Ascending aorta (tissue), 2 donors: ENCODE measurements at regions not wholly inside any gene's neighbourhood (a gene's known extent, or its start where the extent isn't known, plus 50 kb on each side); places are given as distances from the start of the nearest gene placed in this dataset.
"Not testable (repeated sequence)": the region's sequence is repeated elsewhere in the genome, so short reads cannot be mapped to it uniquely, and the experiment has no call there.

Experiments
- DNase-seq, 2 donors: peaks; one replicate each; pipeline ENCODE4 v3.0.0-alpha.2; 2019; ENCODE audit warnings: low spot score in 2 of 2
- H3K27ac ChIP-seq, 2 donors: fragments of 200-600 bp; sonication (generic); one replicate each; pipeline ENCODE4 v1.5.1; 2016 to 2017; ENCODE audit warnings: mild to moderate bottlenecking in 1 of 2
- H3K27me3 ChIP-seq: fragments of 200-600 bp; sonication (generic); one replicate; pipeline ENCODE4 v1.5.1; 2017
- H3K36me3 ChIP-seq, 2 donors: fragments of 200-600 bp; sonication (generic); one replicate each; pipeline ENCODE4 v1.5.1; 2016
- H3K4me1 ChIP-seq, 2 donors: fragments of 200-600 bp; sonication (generic); one replicate each; pipeline ENCODE4 v1.5.1; 2016 to 2017; ENCODE audit warnings: mild to moderate bottlenecking in 1 of 2
- H3K4me3 ChIP-seq, 2 donors: fragments of 200-600 bp; sonication (generic); one replicate each; pipeline ENCODE4 v1.5.1; 2016 to 2017; ENCODE audit warnings: mild to moderate bottlenecking in 1 of 2
- H3K9me3 ChIP-seq, 2 donors: fragments of 200-600 bp; sonication (generic); one replicate each; pipeline ENCODE4 v1.5.1; 2016
- CTCF ChIP-seq, 3 experiments: fragments of 200-600 bp in 2 of 3; fragments of 450-650 bp in 1 of 3; sonication (generic) in 2 of 3; IDR thresholded peaks; one replicate each; pipeline ENCODE4 v1.5.1; 2016 to 2019; ENCODE audit warnings: antibody characterized with exemption in 3 of 3, mild to moderate bottlenecking in 1 of 3, moderate library complexity in 1 of 3
- intact Hi-C: fragments of 100-400 bp; cut with DNase I; formaldehyde crosslinking; loops from one replicate; pipeline ENCODE4 v1.15.1; 2023

- Histone ChIP-seq H3K27me3 (no peaks in the 10 kb centered on the region), H3K4me3 (no peak overlapping the region), H3K4me1 (no peaks in the 10 kb centered on the region), H3K36me3 (no peaks in the 10 kb centered on the region), H3K9me3 (no peaks in the 10 kb centered on the region), H3K27ac (no peak overlapping the region)
- no peak for DNase-seq
- intact Hi-C loops = no loop called here
- TF ChIP-seq CTCF (IDR thresholded peaks at IDR 0.05) = no peak
These were observed 94.5 kb upstream of the FOXQ1 start for GRCh38 chr6:1217396-1217795.

DNA sequence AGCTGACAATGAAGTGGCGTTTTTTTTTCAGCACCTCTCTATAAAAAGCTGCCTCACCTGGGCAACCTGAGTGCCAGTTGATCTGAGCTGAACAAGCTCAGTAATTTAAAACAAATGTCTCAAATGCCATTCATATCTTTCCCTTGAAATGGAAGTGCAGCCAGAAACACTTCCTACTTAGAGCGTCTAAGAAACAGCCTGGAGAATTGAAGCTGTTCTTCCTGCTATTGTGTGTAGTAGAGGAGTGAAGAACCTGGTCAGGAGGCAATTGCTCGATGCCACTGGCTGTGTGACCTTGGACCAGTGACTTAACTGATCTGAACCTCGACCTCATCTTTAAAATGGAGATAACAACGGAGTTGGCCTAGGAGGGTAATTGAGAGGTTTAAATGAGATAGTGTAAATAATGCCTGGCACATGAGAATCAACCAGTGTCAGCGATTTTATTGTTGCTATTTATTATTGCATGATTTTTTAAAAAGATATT, 95.4 kb upstream of the FOXQ1 start:
- Histone ChIP-seq H3K4me1 (no peaks in the 10 kb centered on the region), H3K36me3 (no peaks in the 10 kb centered on the region), H3K4me3 (no peak overlapping the region), H3K27me3 (no peaks in the 10 kb centered on the region), H3K27ac (no peak overlapping the region), H3K9me3 (no peaks in the 10 kb centered on the region)
- intact Hi-C loops = no loop called here
- no peak for TF ChIP-seq CTCF (IDR thresholded peaks at IDR 0.05)
- no peak for DNase-seq

GRCh38 chr6:1215884-1216487, 95.9 kb upstream of the FOXQ1 start:
- TF ChIP-seq CTCF (IDR thresholded peaks at IDR 0.05) = no peak
- Histone ChIP-seq H3K27ac (no peak overlapping the region), H3K4me1 (no peaks in the 10 kb centered on the region), H3K9me3 (no peaks in the 10 kb centered on the region), H3K36me3 (no peaks in the 10 kb centered on the region), H3K4me3 (no peak overlapping the region), H3K27me3 (no peaks in the 10 kb centered on the region)
- intact Hi-C loops = no loop called here
- DNase-seq = no peak

GRCh38 chr6:1215023-1215422, 96.9 kb upstream of the FOXQ1 start:
- no peaks in the 10 kb centered on the region for H3K27me3 ChIP-seq
- H3K4me1 ChIP-seq = no peaks in the 10 kb centered on the region
- no peak for TF ChIP-seq CTCF (IDR thresholded peaks at IDR 0.05)
- no peak overlapping the region for H3K27ac ChIP-seq
- no peak overlapping the region for H3K4me3 ChIP-seq
- DNase-seq = no peak
- H3K36me3 ChIP-seq = no peaks in the 10 kb centered on the region
- intact Hi-C loops = no loop called here
- H3K9me3 ChIP-seq = no peaks in the 10 kb centered on the region

GRCh38 chr6:1212919-1213318, 99.0 kb upstream of the FOXQ1 start:
- no peak for DNase-seq
- Histone ChIP-seq H3K4me1 (no peaks in the 10 kb centered on the region), H3K4me3 (no peak overlapping the region), H3K27ac (no peak overlapping the region), H3K27me3 (no peaks in the 10 kb centered on the region), H3K9me3 (no peaks in the 10 kb centered on the region), H3K36me3 (no peaks in the 10 kb centered on the region)
- intact Hi-C loops = no loop called here
- TF ChIP-seq CTCF (IDR thresholded peaks at IDR 0.05) = no peak

DNA sequence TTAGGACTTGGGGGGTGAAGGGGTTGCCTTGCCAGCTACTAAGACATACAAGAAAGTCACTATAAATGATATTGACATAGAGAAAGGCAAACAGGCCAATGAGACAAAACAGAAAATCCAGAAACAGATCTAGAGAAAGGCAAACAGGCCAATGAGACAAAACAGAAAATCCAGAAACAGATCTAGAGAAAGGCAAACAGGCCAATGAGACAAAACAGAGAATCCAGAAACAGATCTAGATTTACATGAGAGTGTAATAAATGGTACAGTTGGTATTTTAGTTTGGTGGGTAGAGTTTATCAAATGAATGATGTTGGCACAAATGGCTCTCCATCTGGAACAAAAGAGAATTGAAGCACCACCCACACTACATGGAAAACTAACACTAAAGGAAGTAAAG, 99.8 kb upstream of the FOXQ1 start:
- H3K27ac ChIP-seq, intact Hi-C loops, H3K36me3 ChIP-seq, H3K27me3 ChIP-seq, H3K4me3 ChIP-seq, H3K4me1 ChIP-seq, H3K9me3 ChIP-seq, DNase-seq: not testable (repeated sequence)

DNA sequence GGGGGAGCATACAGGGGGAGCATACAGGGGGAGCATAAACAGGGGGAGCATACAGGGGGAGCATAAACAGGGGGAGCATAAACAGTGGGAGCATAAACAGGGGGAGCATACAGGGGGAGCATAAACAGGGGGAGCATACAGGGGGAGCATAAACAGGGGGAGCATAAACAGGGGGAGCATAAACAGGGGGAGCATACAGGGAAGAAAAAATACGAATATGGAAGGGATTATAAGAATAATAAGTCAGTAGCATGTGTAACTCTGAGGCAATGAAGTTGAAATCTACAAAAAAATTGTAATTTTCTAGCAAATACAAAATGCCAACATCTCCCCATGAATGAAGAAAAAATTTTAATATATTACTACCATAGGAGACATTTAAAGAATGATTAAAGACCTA, 101.3 kb upstream of the FOXQ1 start:
- DNase-seq, H3K4me3 ChIP-seq, H3K27ac ChIP-seq, H3K27me3 ChIP-seq, intact Hi-C loops, H3K36me3 ChIP-seq, H3K4me1 ChIP-seq, H3K9me3 ChIP-seq: not testable (repeated sequence)
